GM13977 (cell line): ENCODE measurements at regions not wholly inside any gene's neighbourhood (a gene's known extent, or its start where the extent isn't known, plus 50 kb on each side); places are given as distances from the start of the nearest gene placed in this dataset.

Experiments
- DNase-seq: peaks from one replicate; pipeline ENCODE4 v3.0.0; 2012; ENCODE audit warnings: low spot score
- in situ Hi-C: fragments of 300-500 bp; cut with MboI; formaldehyde crosslinking; loops from one replicate; pipeline ENCODE4 v1.12.0; 2022; ENCODE audit warnings: low sequenced_read_pairs, low pct_unique_long_range_greater_than_20kb, mixed read lengths, inconsistent platforms; ENCODE audit not compliant: unreplicated experiment
- TF ChIP-seq, protein P1 (sequence below): IDR thresholded peaks from 2 replicates; pipeline ENCODE4 v1.5.1; 2012; ENCODE audit warnings: mild to moderate bottlenecking, control low read depth; ENCODE audit not compliant: insufficient read depth; ENCODE audit errors: extremely low read depth, missing control alignments

DNA sequence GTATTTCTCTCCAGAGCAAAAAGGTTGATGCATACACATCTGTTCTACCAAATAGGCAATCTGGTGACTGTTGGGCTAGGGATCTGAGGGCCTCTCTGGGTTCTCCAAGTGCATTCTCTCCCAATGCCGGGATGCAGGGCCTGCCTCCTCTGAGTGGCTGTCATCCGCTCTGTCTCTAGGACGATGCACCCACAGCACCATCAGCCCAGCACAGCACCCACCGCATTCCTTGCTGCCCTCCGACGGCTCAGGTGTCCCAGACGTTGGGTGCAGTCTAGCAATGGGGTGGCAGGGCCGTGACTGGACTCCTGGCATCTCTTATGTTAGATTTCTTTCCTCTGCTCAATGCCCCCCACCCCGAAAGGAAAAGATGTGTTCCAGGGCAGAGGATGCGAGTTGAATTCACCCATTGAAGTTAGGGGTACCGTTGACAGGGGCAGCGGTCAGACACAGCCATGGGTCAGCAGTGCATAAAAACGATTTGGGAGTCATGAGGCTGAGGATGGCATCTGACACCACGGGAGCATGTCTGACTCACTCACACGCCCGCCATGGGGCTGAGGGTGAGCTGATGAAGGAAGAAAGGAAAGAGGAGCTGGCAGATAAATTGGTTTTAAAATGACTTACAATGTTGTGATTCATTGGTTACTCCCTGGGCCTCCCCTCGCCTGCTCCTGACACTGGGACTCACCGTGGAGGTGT is 93.2 kb upstream of the C14orf180 start:
- in situ Hi-C loops: no loop called here
- no peak for DNase-seq
- TF ChIP-seq, protein P1, sequence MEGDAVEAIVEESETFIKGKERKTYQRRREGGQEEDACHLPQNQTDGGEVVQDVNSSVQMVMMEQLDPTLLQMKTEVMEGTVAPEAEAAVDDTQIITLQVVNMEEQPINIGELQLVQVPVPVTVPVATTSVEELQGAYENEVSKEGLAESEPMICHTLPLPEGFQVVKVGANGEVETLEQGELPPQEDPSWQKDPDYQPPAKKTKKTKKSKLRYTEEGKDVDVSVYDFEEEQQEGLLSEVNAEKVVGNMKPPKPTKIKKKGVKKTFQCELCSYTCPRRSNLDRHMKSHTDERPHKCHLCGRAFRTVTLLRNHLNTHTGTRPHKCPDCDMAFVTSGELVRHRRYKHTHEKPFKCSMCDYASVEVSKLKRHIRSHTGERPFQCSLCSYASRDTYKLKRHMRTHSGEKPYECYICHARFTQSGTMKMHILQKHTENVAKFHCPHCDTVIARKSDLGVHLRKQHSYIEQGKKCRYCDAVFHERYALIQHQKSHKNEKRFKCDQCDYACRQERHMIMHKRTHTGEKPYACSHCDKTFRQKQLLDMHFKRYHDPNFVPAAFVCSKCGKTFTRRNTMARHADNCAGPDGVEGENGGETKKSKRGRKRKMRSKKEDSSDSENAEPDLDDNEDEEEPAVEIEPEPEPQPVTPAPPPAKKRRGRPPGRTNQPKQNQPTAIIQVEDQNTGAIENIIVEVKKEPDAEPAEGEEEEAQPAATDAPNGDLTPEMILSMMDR: no peak

DNA sequence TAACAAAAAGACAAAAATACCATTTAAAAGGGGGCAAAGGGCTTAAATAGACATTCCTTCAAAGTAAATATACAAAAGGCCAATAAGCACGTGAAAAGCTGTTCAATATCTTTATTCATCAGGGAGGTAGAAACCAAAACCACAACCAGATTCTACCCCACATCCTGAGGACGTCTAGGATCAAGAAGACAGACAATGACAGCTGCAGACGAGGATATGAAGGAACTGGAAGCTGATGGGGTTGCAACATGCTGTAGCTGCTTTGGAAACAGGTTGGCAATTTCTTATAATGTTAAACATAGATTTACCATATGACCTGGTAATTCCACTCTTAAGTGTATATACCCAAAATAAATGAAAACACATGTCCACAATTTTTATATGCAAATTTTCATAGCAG is 85.1 kb upstream of the C14orf180 start:
- in situ Hi-C loops: no loop called here
- TF ChIP-seq, protein P1: no peak
- no peak for DNase-seq

- DNase-seq: no peak
- TF ChIP-seq, protein P1: no peak
- in situ Hi-C loops: no loop called here
Measured at GRCh38 chr14:104496095-104496494, 83.5 kb upstream of the C14orf180 start.

- in situ Hi-C loops: no loop called here
- peak; percentile 6 for DNase-seq
- TF ChIP-seq, protein P1: no peak
Measured at GRCh38 chr14:104499784-104500760, 79.5 kb upstream of the C14orf180 start.

DNA sequence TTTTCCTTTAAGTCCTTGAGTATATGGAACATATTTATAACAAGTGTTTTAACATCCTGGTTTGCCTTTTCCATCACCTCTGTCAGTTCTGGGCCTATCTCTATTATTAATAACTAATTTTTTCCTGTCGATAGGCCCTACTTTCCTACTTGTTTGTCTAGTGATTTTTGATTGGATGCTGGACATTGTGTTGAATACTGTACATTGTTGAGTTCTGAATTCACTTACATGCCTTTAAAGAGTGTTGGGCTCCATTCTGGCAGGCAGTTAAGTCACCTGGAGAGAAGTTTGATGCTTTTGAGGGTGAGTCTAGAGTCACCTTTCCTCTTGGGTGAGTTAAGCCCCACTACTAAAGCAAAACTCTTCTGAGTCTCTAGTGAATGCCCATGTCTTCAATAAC is 77.5 kb upstream of the C14orf180 start:
- TF ChIP-seq, protein P1: no peak
- DNase-seq: peak; percentile 5
- in situ Hi-C loops: no loop called here

- in situ Hi-C loops: no loop called here
- no peak for DNase-seq
- TF ChIP-seq, protein P1: no peak
Measured at GRCh38 chr14:104503691-104504090, 75.9 kb upstream of the C14orf180 start.
